ENCODE measurements at regions not wholly inside any gene's neighbourhood (a gene's known extent, or its start where the extent isn't known, plus 50 kb on each side); places are given as distances from the start of the nearest gene placed in this dataset.

GRCh38 chr1:55861676-55862340 is 646.6 kb upstream of the USP24 start:
- H2BK12ac ChIP-seq (ENCODE audit: low read depth, low read length), result no peak overlapping the region
- H3K27me3 ChIP-seq (replicated peaks in 1 of 4; ENCODE audit: control insufficient read depth in 3 of 4, extremely low read depth in 1 of 4, insufficient read depth in 3 of 4, low read length in 3 of 4), result no peaks in the 10 kb centered on the region
- H2AFZ ChIP-seq (ENCODE audit: low read length), result no peak overlapping the region
- no peaks in the 10 kb centered on the region for H3K79me2 ChIP-seq (ENCODE audit: control insufficient read depth in 1 of 2, insufficient read depth in 2 of 2, low read length in 2 of 2)
- no peaks in the 10 kb centered on the region for H4K20me1 ChIP-seq (replicated peaks in 1 of 2; ENCODE audit: control insufficient read depth in 1 of 2, insufficient read depth in 2 of 2, low read length in 2 of 2)
- H4K5ac ChIP-seq (ENCODE audit: insufficient read length, low read depth, low read length), result no peak overlapping the region
- H3K79me1 ChIP-seq (ENCODE audit: low read depth, low read length), result no peaks in the 10 kb centered on the region
- no peak overlapping the region for H3K18ac ChIP-seq (ENCODE audit: extremely low read depth, low read length)
- no peak overlapping the region for H2BK120ac ChIP-seq (replicated peaks; ENCODE audit: low read depth, low read length)
- no peak overlapping the region for H2BK5ac ChIP-seq (ENCODE audit: low read depth, low read length)
- no peak overlapping the region for H3K4me3 ChIP-seq (ENCODE audit: extremely low read depth in 1 of 4, insufficient read depth in 2 of 4, low read depth in 3 of 4, low read length in 4 of 4)
- H3K36me3 ChIP-seq (ENCODE audit: control insufficient read depth in 2 of 4, insufficient read depth in 4 of 4, low read length in 3 of 4), result no peaks in the 10 kb centered on the region
- H2BK20ac ChIP-seq (ENCODE audit: low read length), result no peak overlapping the region
- H2BK15ac ChIP-seq (ENCODE audit: low read length), result no peak overlapping the region
- H3K9ac ChIP-seq (replicated peaks in 1 of 4; ENCODE audit: extremely low read depth in 1 of 4, low read depth in 3 of 4, low read length in 3 of 4), result no peak overlapping the region
- no peak overlapping the region for H4K91ac ChIP-seq (replicated peaks; ENCODE audit: insufficient read length, low read length)
- ChIA-PET CTCF (ENCODE audit: partially characterized antibody) (interaction anchor here (0.6 to 7.3 kb wide), 11 partner anchors 10 to 914 kb away, joined by 3 to 53 read pairs (median 4); no protein-coding TSS in a partner anchor), POLR2A (ENCODE audit: partially characterized antibody) (interaction anchor here (0.9 kb wide), 2 partner anchors 10 to 723 kb away, joined by 3 read pairs; no protein-coding TSS in a partner anchor)
- DNase-seq (ENCODE audit: low read depth in 1 of 2, low spot score in 2 of 2) (no peak), FAIRE-seq (no peak)
- no peak overlapping the region for H3K27ac ChIP-seq (ENCODE audit: low read depth, low read length)
- no peak overlapping the region for H3K4ac ChIP-seq (replicated peaks; ENCODE audit: insufficient read length, low read depth, low read length)
- H2AK5ac ChIP-seq (ENCODE audit: low read depth, low read length), result no peak overlapping the region
- H3K9me3 ChIP-seq (ENCODE audit: insufficient read depth in 2 of 2, low read depth in 1 of 2, low read length in 1 of 2), result no peaks in the 10 kb centered on the region
- no peak overlapping the region for H3K14ac ChIP-seq (ENCODE audit: insufficient read length)
- H3K23me2 ChIP-seq (ENCODE audit: low read depth, low read length), result no peaks in the 10 kb centered on the region
- H3K4me1 ChIP-seq (replicated peaks in 1 of 4; ENCODE audit: control insufficient read depth in 3 of 4, insufficient read depth in 4 of 4, low read length in 3 of 4), result no peaks in the 10 kb centered on the region
- H3K56ac ChIP-seq (replicated peaks; ENCODE audit: insufficient read length, low read depth, low read length), result no peak overlapping the region
- 94% methylated on average over 3 of the region's 3 CpGs; no CpG with 5 or more reads in 1 of the 2 experiments for WGBS, 2 experiments (ENCODE audit: extremely low coverage in 1 of 2, insufficient coverage in 1 of 2, insufficient read length in 1 of 2, insufficient replicate concordance in 2 of 2, low coverage in 1 of 2, low lambda C conversion rate in 2 of 2, missing lambda C conversion rate in 1 of 2)
- no peak overlapping the region for H4K8ac ChIP-seq (ENCODE audit: extremely low read depth, insufficient read depth, low read length)
- H3K4me2 ChIP-seq (ENCODE audit: insufficient read depth in 1 of 2, low read depth in 2 of 2, low read length in 2 of 2), result no peak overlapping the region
- H3K23ac ChIP-seq (ENCODE audit: insufficient read length), result no peak overlapping the region
- TF ChIP-seq NRF1 (IDR thresholded peaks at IDR 0.05; ENCODE audit: low read depth, low read length), result no peak
- TF ChIP-seq KDM1A (IDR thresholded peaks at IDR 0.05; ENCODE audit: borderline replicate concordance, low read length), result no peak
- no peak for TF ChIP-seq CTBP2 (IDR thresholded peaks at IDR 0.05; ENCODE audit: borderline replicate concordance, insufficient read depth, insufficient read length, low read length)
- no peak for TF ChIP-seq TAF1 (IDR thresholded peaks at IDR 0.05; ENCODE audit: low read depth, low read length)
- TF ChIP-seq SIRT6 (IDR thresholded peaks at IDR 0.05; ENCODE audit: low read length), result no peak
- no peak for TF ChIP-seq EP300 (IDR thresholded peaks at IDR 0.05; ENCODE audit: borderline replicate concordance in 1 of 2, low read depth in 2 of 2, low read length in 2 of 2)
- no peak for TF ChIP-seq CHD2 (IDR thresholded peaks at IDR 0.05; ENCODE audit: low read length)
- TF ChIP-seq JUN (IDR thresholded peaks at IDR 0.05; ENCODE audit: low read depth, low read length), result no peak
- no peak for TF ChIP-seq KDM5A (IDR thresholded peaks at IDR 0.05; ENCODE audit: low read length)
- no peak for TF ChIP-seq RXRA (IDR thresholded peaks at IDR 0.05; ENCODE audit: insufficient read depth, low read depth, low read length)
- no peak for TF ChIP-seq CBX8 (IDR thresholded peaks at IDR 0.05; ENCODE audit: borderline replicate concordance, low read depth, low read length)
- no peak for TF ChIP-seq TBP (IDR thresholded peaks at IDR 0.05; ENCODE audit: low read depth, low read length)
- TF ChIP-seq USF2 (IDR thresholded peaks at IDR 0.05; ENCODE audit: low read length), result no peak
